ENCODE measurements at regions not wholly inside any gene's neighbourhood (a gene's known extent, or its start where the extent isn't known, plus 50 kb on each side); places are given as distances from the start of the nearest gene placed in this dataset.

DNA sequence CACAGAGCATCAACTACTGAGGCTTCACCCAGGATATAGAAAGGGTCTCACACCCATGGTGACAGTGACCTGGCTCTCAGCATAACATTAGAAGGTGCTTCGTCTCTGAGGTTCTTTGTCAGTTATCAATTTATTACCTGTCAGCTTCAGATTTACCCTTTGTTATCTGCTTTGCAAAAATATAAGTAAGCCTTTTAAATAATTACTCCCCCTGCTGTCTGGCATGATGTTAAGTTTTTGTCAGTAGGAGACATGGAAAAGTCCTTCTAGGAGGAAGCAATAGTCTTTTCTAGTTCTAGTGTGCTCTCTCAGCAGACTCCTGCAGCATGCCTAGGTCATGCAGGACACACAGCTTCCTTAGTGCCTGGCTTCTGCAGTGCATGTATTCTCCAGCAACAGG lies 149.9 kb downstream of the RDH14 start:
- no peak for TF ChIP-seq CTCF (conservative IDR thresholded peaks at IDR 0.05; ENCODE audit: control insufficient read depth, insufficient read depth, low read depth, low read length)
- DNase-seq (ENCODE audit: low read depth) = no peak
- H3K4me3 ChIP-seq (ENCODE audit: control insufficient read depth, low read depth, low read length) = no peak overlapping the region

GRCh38 chr2:18408638-18409037 lies 151.8 kb downstream of the RDH14 start:
- H3K4me3 ChIP-seq (ENCODE audit: control insufficient read depth, low read depth, low read length) = no peak overlapping the region
- DNase-seq (ENCODE audit: low read depth) = no peak
- no peak for TF ChIP-seq CTCF (conservative IDR thresholded peaks at IDR 0.05; ENCODE audit: control insufficient read depth, insufficient read depth, low read depth, low read length)

DNA sequence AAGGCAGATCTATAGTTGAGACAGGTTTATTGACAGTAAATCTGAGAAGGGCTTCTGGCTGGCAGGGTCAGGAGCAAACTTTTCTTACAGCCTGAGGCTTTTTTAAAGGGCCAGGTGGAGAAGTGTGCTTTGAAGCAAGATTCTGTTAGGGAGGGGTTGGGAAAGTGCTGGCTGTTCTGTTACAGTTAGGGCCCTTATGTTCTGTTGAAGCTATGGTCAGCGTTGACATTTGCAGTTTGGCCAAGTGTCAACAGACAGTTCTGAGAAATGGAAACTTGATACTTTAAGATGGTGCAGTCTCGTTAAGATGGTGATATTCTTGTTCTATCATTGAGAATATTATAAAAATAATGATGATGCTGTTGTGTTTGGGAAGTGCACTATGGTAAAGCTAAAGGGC lies 154.2 kb downstream of the RDH14 start:
- no peak for DNase-seq (ENCODE audit: low read depth)
- H3K4me3 ChIP-seq (ENCODE audit: control insufficient read depth, low read depth, low read length) = no peak overlapping the region
- no peak for TF ChIP-seq CTCF (conservative IDR thresholded peaks at IDR 0.05; ENCODE audit: control insufficient read depth, insufficient read depth, low read depth, low read length)

GRCh38 chr2:18404708-18405107 lies 155.7 kb downstream of the RDH14 start:
- TF ChIP-seq CTCF (conservative IDR thresholded peaks at IDR 0.05; ENCODE audit: control insufficient read depth, insufficient read depth, low read depth, low read length) = peak; percentile 45
- no peak for DNase-seq (ENCODE audit: low read depth)
- no peak overlapping the region for H3K4me3 ChIP-seq (ENCODE audit: control insufficient read depth, low read depth, low read length)

- TF ChIP-seq CTCF (conservative IDR thresholded peaks at IDR 0.05; ENCODE audit: control insufficient read depth, insufficient read depth, low read depth, low read length) = no peak
- no peak for DNase-seq (ENCODE audit: low read depth)
- no peak overlapping the region for H3K4me3 ChIP-seq (ENCODE audit: control insufficient read depth, low read depth, low read length)
These were observed 156.4 kb downstream of the RDH14 start for GRCh38 chr2:18403921-18404522.

GRCh38 chr2:18402831-18403230 lies 157.6 kb downstream of the RDH14 start:
- DNase-seq (ENCODE audit: low read depth) = peak; percentile 51
- H3K4me3 ChIP-seq (ENCODE audit: control insufficient read depth, low read depth, low read length) = no peak overlapping the region
- TF ChIP-seq CTCF (conservative IDR thresholded peaks at IDR 0.05; ENCODE audit: control insufficient read depth, insufficient read depth, low read depth, low read length) = no peak

- no peak for TF ChIP-seq CTCF (conservative IDR thresholded peaks at IDR 0.05; ENCODE audit: control insufficient read depth, insufficient read depth, low read depth, low read length)
- DNase-seq (ENCODE audit: low read depth) = no peak
- H3K4me3 ChIP-seq (ENCODE audit: control insufficient read depth, low read depth, low read length) = no peak overlapping the region
These were observed 159.0 kb downstream of the RDH14 start for GRCh38 chr2:18401471-18401870.

Data from fibroblast of mammary gland (primary cell).